DND-41 (cell line): ENCODE measurements at regions not wholly inside any gene's neighbourhood (a gene's known extent, or its start where the extent isn't known, plus 50 kb on each side); places are given as distances from the start of the nearest gene placed in this dataset.
"Not testable (repeated sequence)": the region's sequence is repeated elsewhere in the genome, so short reads cannot be mapped to it uniquely, and the experiment has no call there.

ENCODE experiments used
- ATAC-seq: fragments of 200-7000 bp; cut with Tn5 transposase; 3 replicates; pipeline ENCODE4 v1.9.1; 2021; ENCODE audit warnings: low read depth; ENCODE audit not compliant: insufficient read depth
- DNase-seq: peaks from one replicate; pipeline ENCODE4 v3.0.0-alpha.2; 2020
- H2AFZ ChIP-seq: 2 replicates; pipeline ENCODE4 v1.6.0; 2012; ENCODE audit warnings: low read depth, low read length
- H3K27ac ChIP-seq: 2 replicates; pipeline ENCODE4 v1.5.1; 2012; ENCODE audit warnings: low read length, inconsistent platforms
- H3K27me3 ChIP-seq: fragments of 200-600 bp; sonication (generic); 2 replicates; pipeline ENCODE4 v1.6.0; 2012; ENCODE audit warnings: low read length, mild to moderate bottlenecking, inconsistent platforms; ENCODE audit not compliant: insufficient read depth, poor library complexity
- H3K36me3 ChIP-seq: 2 replicates; pipeline ENCODE4 v1.5.1; 2012; ENCODE audit warnings: low read length, inconsistent platforms; ENCODE audit not compliant: insufficient read depth
- H3K4me1 ChIP-seq: 2 replicates; pipeline ENCODE4 v1.5.1; 2012; ENCODE audit warnings: mild to moderate bottlenecking, low read length; ENCODE audit not compliant: insufficient read depth
- H3K4me2 ChIP-seq: 2 replicates; pipeline ENCODE4 v1.6.0; 2012; ENCODE audit warnings: mild to moderate bottlenecking, moderate library complexity, low read length, inconsistent platforms; ENCODE audit not compliant: insufficient read depth
- H3K4me3 ChIP-seq, 2 experiments: fragments of 200-600 bp in 1 of 2; shearing (Covaris generic) in 1 of 2; 2 replicates each; pipeline ENCODE4 v1.5.1; 2012 to 2016; ENCODE audit warnings: inconsistent platforms in 2 of 2, low read length in 2 of 2, mild to moderate bottlenecking in 2 of 2, low read depth in 1 of 2, moderate library complexity in 1 of 2
- H3K79me2 ChIP-seq: 2 replicates; pipeline ENCODE4 v1.6.0; 2012; ENCODE audit warnings: low read length, inconsistent platforms; ENCODE audit not compliant: insufficient read depth
- H3K9ac ChIP-seq: 2 replicates; pipeline ENCODE4 v1.6.0; 2012; ENCODE audit warnings: low read depth, mild to moderate bottlenecking, inconsistent platforms, low read length, moderate library complexity
- H3K9me3 ChIP-seq: 2 replicates; pipeline ENCODE4 v1.5.1; 2012; ENCODE audit warnings: low read length, moderate library complexity, mild to moderate bottlenecking, inconsistent platforms; ENCODE audit not compliant: insufficient read depth, severe bottlenecking
- H4K20me1 ChIP-seq: 2 replicates; pipeline ENCODE4 v1.6.0; 2012; ENCODE audit warnings: low read length; ENCODE audit not compliant: insufficient read depth
- EZH2 ChIP-seq: IDR thresholded peaks from 3 replicates; pipeline ENCODE4 v1.6.1; 2012; ENCODE audit warnings: borderline replicate concordance, low read depth, mild to moderate bottlenecking, moderate library complexity, low read length, inconsistent platforms; ENCODE audit not compliant: severe bottlenecking
- TF ChIP-seq, protein P1 (sequence below): IDR thresholded peaks from 2 replicates; pipeline ENCODE4 v1.5.1; 2012; ENCODE audit warnings: borderline replicate concordance, low read length, moderate library complexity, mild to moderate bottlenecking; ENCODE audit not compliant: poor library complexity, severe bottlenecking; ENCODE audit errors: extremely low read depth

GRCh38 chr9:65413371-65413770 lies 128.4 kb upstream of the FOXD4L5 start:
- not testable (repeated sequence) for H3K36me3 ChIP-seq, H3K27ac ChIP-seq, H4K20me1 ChIP-seq, H3K4me3 ChIP-seq, H3K4me2 ChIP-seq, H3K9me3 ChIP-seq, ATAC-seq, H2AFZ ChIP-seq, H3K79me2 ChIP-seq, H3K4me1 ChIP-seq, DNase-seq, H3K27me3 ChIP-seq, H3K9ac ChIP-seq

- H3K4me3 ChIP-seq = no peak overlapping the region
- H3K9ac ChIP-seq = no peak overlapping the region
- no peak overlapping the region for H3K27ac ChIP-seq
- H3K36me3 ChIP-seq = no peaks in the 10 kb centered on the region
- H3K27me3 ChIP-seq = no peaks in the 10 kb centered on the region
- no peaks in the 10 kb centered on the region for H4K20me1 ChIP-seq
- H3K9me3 ChIP-seq = no peaks in the 10 kb centered on the region
- TF ChIP-seq, protein P1, sequence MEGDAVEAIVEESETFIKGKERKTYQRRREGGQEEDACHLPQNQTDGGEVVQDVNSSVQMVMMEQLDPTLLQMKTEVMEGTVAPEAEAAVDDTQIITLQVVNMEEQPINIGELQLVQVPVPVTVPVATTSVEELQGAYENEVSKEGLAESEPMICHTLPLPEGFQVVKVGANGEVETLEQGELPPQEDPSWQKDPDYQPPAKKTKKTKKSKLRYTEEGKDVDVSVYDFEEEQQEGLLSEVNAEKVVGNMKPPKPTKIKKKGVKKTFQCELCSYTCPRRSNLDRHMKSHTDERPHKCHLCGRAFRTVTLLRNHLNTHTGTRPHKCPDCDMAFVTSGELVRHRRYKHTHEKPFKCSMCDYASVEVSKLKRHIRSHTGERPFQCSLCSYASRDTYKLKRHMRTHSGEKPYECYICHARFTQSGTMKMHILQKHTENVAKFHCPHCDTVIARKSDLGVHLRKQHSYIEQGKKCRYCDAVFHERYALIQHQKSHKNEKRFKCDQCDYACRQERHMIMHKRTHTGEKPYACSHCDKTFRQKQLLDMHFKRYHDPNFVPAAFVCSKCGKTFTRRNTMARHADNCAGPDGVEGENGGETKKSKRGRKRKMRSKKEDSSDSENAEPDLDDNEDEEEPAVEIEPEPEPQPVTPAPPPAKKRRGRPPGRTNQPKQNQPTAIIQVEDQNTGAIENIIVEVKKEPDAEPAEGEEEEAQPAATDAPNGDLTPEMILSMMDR = no peak
- TF ChIP-seq EZH2 = no peak
- DNase-seq (no peak), ATAC-seq (no peak)
- no peak overlapping the region for H2AFZ ChIP-seq
- H3K4me2 ChIP-seq = no peak overlapping the region
- H3K4me1 ChIP-seq = no peaks in the 10 kb centered on the region
- no peaks in the 10 kb centered on the region for H3K79me2 ChIP-seq
Observed at GRCh38 chr9:65411901-65412300, 126.9 kb upstream of the FOXD4L5 start.

GRCh38 chr9:65411336-65411735 lies 126.3 kb upstream of the FOXD4L5 start:
- no peaks in the 10 kb centered on the region for H3K27me3 ChIP-seq
- no peaks in the 10 kb centered on the region for H3K4me1 ChIP-seq
- no peaks in the 10 kb centered on the region for H3K79me2 ChIP-seq
- H3K9me3 ChIP-seq = no peaks in the 10 kb centered on the region
- H3K27ac ChIP-seq = no peak overlapping the region
- H2AFZ ChIP-seq = no peak overlapping the region
- H3K36me3 ChIP-seq = no peaks in the 10 kb centered on the region
- DNase-seq = no peak
- no peak overlapping the region for H3K9ac ChIP-seq
- no peak for TF ChIP-seq EZH2
- TF ChIP-seq, protein P1 = no peak
- no peak for ATAC-seq
- H4K20me1 ChIP-seq = no peaks in the 10 kb centered on the region
- H3K4me3 ChIP-seq = no peak overlapping the region
- H3K4me2 ChIP-seq = no peak overlapping the region

DNA sequence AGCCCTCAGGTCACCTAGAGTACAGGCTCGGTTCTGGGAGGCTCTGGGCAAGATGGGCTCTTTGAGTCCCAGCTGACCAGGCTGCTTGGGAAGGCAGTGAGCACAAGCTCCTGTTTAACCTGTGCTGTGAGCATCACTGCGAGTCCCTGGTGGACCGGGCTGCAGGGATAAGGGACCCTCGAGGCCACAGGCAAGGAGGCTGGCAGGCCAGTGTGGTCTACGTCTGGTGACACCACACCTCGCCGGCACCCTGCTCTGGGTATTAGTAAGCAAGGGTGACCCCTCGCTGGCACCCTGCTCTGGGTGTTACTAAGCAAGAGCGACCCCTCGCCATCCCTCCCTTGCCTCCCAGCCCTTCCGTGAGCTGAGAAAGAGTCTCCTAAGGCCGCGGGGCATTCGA lies 125.9 kb upstream of the FOXD4L5 start:
- Histone ChIP-seq H2AFZ (no peak overlapping the region), H3K4me2 (no peak overlapping the region), H3K27me3 (no peaks in the 10 kb centered on the region), H3K9me3 (no peaks in the 10 kb centered on the region), H3K27ac (no peak overlapping the region), H3K36me3 (no peaks in the 10 kb centered on the region), H3K79me2 (no peaks in the 10 kb centered on the region), H3K4me3 (no peak overlapping the region), H4K20me1 (no peaks in the 10 kb centered on the region), H3K9ac (no peak overlapping the region), H3K4me1 (no peaks in the 10 kb centered on the region)
- no peak for ATAC-seq
- TF ChIP-seq EZH2 = no peak
- TF ChIP-seq, protein P1 = no peak
- no peak for DNase-seq
